ENCODE measurements at regions not wholly inside any gene's neighbourhood (a gene's known extent, or its start where the extent isn't known, plus 50 kb on each side); places are given as distances from the start of the nearest gene placed in this dataset.

GRCh38 chr2:147255812-147256211, 589.0 kb upstream of the ACVR2A start:
- Histone ChIP-seq H3K27me3 (ENCODE audit: control insufficient read depth in 1 of 2, insufficient read depth in 2 of 2, low read length in 2 of 2) (no peaks in the 10 kb centered on the region), H3K27ac (ENCODE audit: low read depth in 1 of 2, low read length in 2 of 2) (no peak overlapping the region), H3K36me3 (ENCODE audit: insufficient read depth, low read length) (no peaks in the 10 kb centered on the region), H3K9me3 (ENCODE audit: control insufficient read depth in 1 of 2, insufficient read depth in 1 of 2, low read length in 2 of 2) (peaks cover 0 to 5% of the 10 kb centered on the region in 2 experiments), H3K4me1 (ENCODE audit: insufficient read depth, low read length) (no peaks in the 10 kb centered on the region), H3K4me3 (ENCODE audit: low read length) (no peak overlapping the region)
- intact Hi-C loops (cut with DNase I, micrococcal nuclease), result no loop called here
- Mint-ChIP-seq H3K4me1 (ENCODE audit: low read depth) (no peaks in the 10 kb centered on the region), H3K4me3 (no peak overlapping the region), H3K36me3 (ENCODE audit: low read depth) (no peaks in the 10 kb centered on the region), H3K9me3 (no peaks in the 10 kb centered on the region), H3K27me3 (no peaks in the 10 kb centered on the region), H3K27ac (no peak overlapping the region)
- ChIA-PET POLR2A (no interaction called here), CTCF (no interaction called here)
- ATAC-seq (ENCODE audit: poor library complexity), result no peak
- no peak for TF ChIP-seq CTCF (IDR thresholded peaks at IDR 0.05)
- no peak for DNase-seq

- Histone ChIP-seq H3K4me3 (ENCODE audit: low read length) (no peak overlapping the region), H3K9me3 (ENCODE audit: control insufficient read depth in 1 of 2, insufficient read depth in 1 of 2, low read length in 2 of 2) (peaks cover 0 to 5% of the 10 kb centered on the region in 2 experiments), H3K4me1 (ENCODE audit: insufficient read depth, low read length) (no peaks in the 10 kb centered on the region), H3K27me3 (ENCODE audit: control insufficient read depth in 1 of 2, insufficient read depth in 2 of 2, low read length in 2 of 2) (no peaks in the 10 kb centered on the region), H3K36me3 (ENCODE audit: insufficient read depth, low read length) (no peaks in the 10 kb centered on the region), H3K27ac (ENCODE audit: low read depth in 1 of 2, low read length in 2 of 2) (no peak overlapping the region)
- H3K4me3 Mint-ChIP-seq, result no peak overlapping the region
- H3K4me1 Mint-ChIP-seq (ENCODE audit: low read depth), result no peaks in the 10 kb centered on the region
- DNase-seq, result no peak
- no peak for TF ChIP-seq CTCF (IDR thresholded peaks at IDR 0.05)
- H3K27me3 Mint-ChIP-seq, result no peaks in the 10 kb centered on the region
- ATAC-seq (ENCODE audit: poor library complexity), result no peak
- H3K9me3 Mint-ChIP-seq, result no peaks in the 10 kb centered on the region
- intact Hi-C loops (cut with DNase I, micrococcal nuclease), result no loop called here
- no peak overlapping the region for H3K27ac Mint-ChIP-seq
- CTCF ChIA-PET, result no interaction called here
- POLR2A ChIA-PET, result no interaction called here
- H3K36me3 Mint-ChIP-seq (ENCODE audit: low read depth), result no peaks in the 10 kb centered on the region
Measured at GRCh38 chr2:147250652-147251356, 594.0 kb upstream of the ACVR2A start.

GRCh38 chr2:147247749-147248148, 597.1 kb upstream of the ACVR2A start:
- POLR2A ChIA-PET, result no interaction called here
- ATAC-seq (ENCODE audit: poor library complexity), result no peak
- no peak overlapping the region for H3K27ac Mint-ChIP-seq
- Histone ChIP-seq H3K4me3 (ENCODE audit: low read length) (no peak overlapping the region), H3K4me1 (ENCODE audit: insufficient read depth, low read length) (no peaks in the 10 kb centered on the region), H3K36me3 (ENCODE audit: insufficient read depth, low read length) (no peaks in the 10 kb centered on the region), H3K27me3 (ENCODE audit: control insufficient read depth in 1 of 2, insufficient read depth in 2 of 2, low read length in 2 of 2) (no peaks in the 10 kb centered on the region), H3K9me3 (ENCODE audit: control insufficient read depth in 1 of 2, insufficient read depth in 1 of 2, low read length in 2 of 2) (peaks cover 0 to 1% of the 10 kb centered on the region in 2 experiments), H3K27ac (ENCODE audit: low read depth in 1 of 2, low read length in 2 of 2) (no peak overlapping the region)
- H3K27me3 Mint-ChIP-seq, result no peaks in the 10 kb centered on the region
- H3K9me3 Mint-ChIP-seq, result no peaks in the 10 kb centered on the region
- no peaks in the 10 kb centered on the region for H3K4me1 Mint-ChIP-seq (ENCODE audit: low read depth)
- H3K36me3 Mint-ChIP-seq (ENCODE audit: low read depth), result no peaks in the 10 kb centered on the region
- intact Hi-C loops (cut with DNase I, micrococcal nuclease), result no loop called here
- CTCF ChIA-PET, result no interaction called here
- DNase-seq, result no peak
- H3K4me3 Mint-ChIP-seq, result no peak overlapping the region
- no peak for TF ChIP-seq CTCF (IDR thresholded peaks at IDR 0.05)
